OCI-LY7 (cell line): ENCODE measurements at regions not wholly inside any gene's neighbourhood (a gene's known extent, or its start where the extent isn't known, plus 50 kb on each side); places are given as distances from the start of the nearest gene placed in this dataset.

Source experiments
- BruUV-seq: library from RNA; stranded (reverse); fragments of 400-500 nt; replicated peaks from 2 replicates; lab custom pipeline; 2021; lab: Mats Ljungman, UMichigan
- CTCF ChIA-PET: fragments of 300-600 bp; sonication (Branson Sonifier 250); formaldehyde crosslinking; loops from one replicate; lab custom pipeline; 2022; ENCODE audit warnings: antibody characterized with exemption; ENCODE audit not compliant: unreplicated experiment; lab: Charles Lee
- POLR2A ChIA-PET: fragments of 300-600 bp; sonication (Branson Sonifier 250); formaldehyde crosslinking; loops from one replicate; lab custom pipeline; 2022; ENCODE audit warnings: antibody characterized with exemption; lab: Charles Lee
- DNase-seq: peaks from one replicate; pipeline ENCODE4 v3.0.0-alpha.2; 2015; ENCODE audit warnings: low spot score
- H2AFZ ChIP-seq: fragments of 200-600 bp; sonication (generic), shearing (Covaris generic); 2 replicates; pipeline ENCODE4 v1.6.1; 2014; ENCODE audit warnings: mild to moderate bottlenecking, antibody characterized with exemption, low read length, moderate library complexity
- H3K27ac ChIP-seq: fragments of 200-600 bp; sonication (generic); 2 replicates; pipeline ENCODE4 v1.5.1; 2014; ENCODE audit warnings: mixed run types, low read depth, mild to moderate bottlenecking, moderate library complexity, low read length, inconsistent platforms; ENCODE audit not compliant: poor library complexity, severe bottlenecking
- H3K36me3 ChIP-seq: fragments of 200-600 bp; sonication (generic); 2 replicates; pipeline ENCODE4 v1.6.1; 2014; ENCODE audit warnings: mild to moderate bottlenecking, antibody characterized with exemption, low read length, moderate library complexity, mixed read lengths; ENCODE audit not compliant: insufficient read depth
- H3K4me1 ChIP-seq: fragments of 200-600 bp; sonication (generic); 2 replicates; pipeline ENCODE4 v1.5.1; 2014; ENCODE audit warnings: mild to moderate bottlenecking, low read length; ENCODE audit not compliant: insufficient read depth, poor library complexity, severe bottlenecking
- H3K4me2 ChIP-seq: fragments of 200-600 bp; sonication (generic); 2 replicates; pipeline ENCODE4 v1.6.1; 2014; ENCODE audit warnings: mild to moderate bottlenecking, low read length
- H3K4me3 ChIP-seq: fragments of 200-600 bp; sonication (generic); 2 replicates; pipeline ENCODE4 v1.5.1; 2014; ENCODE audit warnings: mild to moderate bottlenecking, low read depth, low read length; ENCODE audit not compliant: poor library complexity, severe bottlenecking
- H3K79me2 ChIP-seq: fragments of 200-600 bp; sonication (generic); 2 replicates; pipeline ENCODE4 v1.6.1; 2016; ENCODE audit warnings: low read depth, mild to moderate bottlenecking, low read length, moderate library complexity, mixed read lengths; ENCODE audit not compliant: insufficient read depth
- H3K9me2 ChIP-seq: fragments of 200-600 bp; sonication (generic); 2 replicates; pipeline ENCODE4 v1.6.1; 2016; ENCODE audit warnings: mild to moderate bottlenecking, low read length, mixed read lengths; ENCODE audit not compliant: insufficient read depth
- H3K9me3 ChIP-seq: fragments of 200-600 bp; sonication (generic); 2 replicates; pipeline ENCODE4 v1.6.1; 2014; ENCODE audit warnings: mild to moderate bottlenecking, mixed run types, low read length, mixed read lengths
- H4K20me1 ChIP-seq: fragments of 200-600 bp; sonication (generic); 2 replicates; pipeline ENCODE4 v1.6.1; 2014; ENCODE audit warnings: mild to moderate bottlenecking, antibody characterized with exemption, low read length, moderate library complexity, mixed read lengths; ENCODE audit not compliant: insufficient read depth
- EZH2phosphoT487 ChIP-seq: fragments of 200-600 bp; sonication (generic); IDR thresholded peaks from 2 replicates; pipeline ENCODE4 v1.6.1; 2018; ENCODE audit warnings: low read depth, borderline replicate concordance, mild to moderate bottlenecking, mixed run types, antibody characterized with exemption, low read length, moderate library complexity, mixed read lengths
- intact Hi-C: fragments of 100-400 bp; cut with micrococcal nuclease; formaldehyde crosslinking; loops from one replicate; pipeline ENCODE4 v1.10.0; 2022; ENCODE audit not compliant: unreplicated experiment
- TF ChIP-seq, protein P1 (sequence below): fragments of 200-600 bp; sonication (generic); conservative IDR thresholded peaks from 2 replicates; pipeline ENCODE4 v1.5.1; 2014; ENCODE audit warnings: mild to moderate bottlenecking, antibody characterized with exemption, low read length, moderate library complexity, mixed read lengths

DNA sequence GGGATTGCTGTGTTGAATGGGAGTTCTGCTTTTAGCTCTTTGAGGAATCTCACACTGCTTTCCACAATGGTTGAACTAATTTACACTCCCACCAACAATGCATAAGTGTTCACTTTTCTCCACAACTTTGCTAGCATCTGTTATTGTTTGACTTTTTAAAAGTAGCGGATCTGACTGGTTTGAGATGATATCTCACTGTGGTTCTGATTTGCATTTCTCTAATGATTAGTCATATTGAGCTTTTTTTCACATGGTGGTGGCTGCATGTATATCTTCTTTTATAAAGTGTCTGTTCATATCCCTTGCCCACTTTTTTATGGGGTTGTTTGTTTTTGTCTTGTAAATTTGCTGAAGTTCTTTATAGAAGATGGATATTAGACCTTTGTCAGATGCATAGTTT is 588.3 kb upstream of the ADGRB3 start:
- H3K27ac ChIP-seq: no peak overlapping the region
- no peak for DNase-seq
- H3K4me2 ChIP-seq: no peak overlapping the region
- no peaks in the 10 kb centered on the region for H3K36me3 ChIP-seq
- no peaks in the 10 kb centered on the region for H4K20me1 ChIP-seq
- no peak overlapping the region for H2AFZ ChIP-seq
- ChIA-PET CTCF (no interaction called here), POLR2A (interaction anchor here (0.6 to 0.9 kb wide), 3 partner anchors 14 to 1014 kb away, joined by 3 read pairs; no protein-coding TSS in a partner anchor)
- no peak for TF ChIP-seq EZH2phosphoT487
- no peak overlapping the region for H3K4me3 ChIP-seq
- H3K79me2 ChIP-seq: no peaks in the 10 kb centered on the region
- no peaks in the 10 kb centered on the region for H3K9me2 ChIP-seq
- BruUV-seq: no TSS peak
- no peaks in the 10 kb centered on the region for H3K4me1 ChIP-seq
- intact Hi-C loops: no loop called here
- H3K9me3 ChIP-seq: no peaks in the 10 kb centered on the region

- ChIA-PET POLR2A (interaction anchor here (0.6 to 0.7 kb wide), 2 partner anchors 42 to 190 kb away, joined by 3 read pairs; no protein-coding TSS in a partner anchor), CTCF (no interaction called here)
- TF ChIP-seq, protein P1, sequence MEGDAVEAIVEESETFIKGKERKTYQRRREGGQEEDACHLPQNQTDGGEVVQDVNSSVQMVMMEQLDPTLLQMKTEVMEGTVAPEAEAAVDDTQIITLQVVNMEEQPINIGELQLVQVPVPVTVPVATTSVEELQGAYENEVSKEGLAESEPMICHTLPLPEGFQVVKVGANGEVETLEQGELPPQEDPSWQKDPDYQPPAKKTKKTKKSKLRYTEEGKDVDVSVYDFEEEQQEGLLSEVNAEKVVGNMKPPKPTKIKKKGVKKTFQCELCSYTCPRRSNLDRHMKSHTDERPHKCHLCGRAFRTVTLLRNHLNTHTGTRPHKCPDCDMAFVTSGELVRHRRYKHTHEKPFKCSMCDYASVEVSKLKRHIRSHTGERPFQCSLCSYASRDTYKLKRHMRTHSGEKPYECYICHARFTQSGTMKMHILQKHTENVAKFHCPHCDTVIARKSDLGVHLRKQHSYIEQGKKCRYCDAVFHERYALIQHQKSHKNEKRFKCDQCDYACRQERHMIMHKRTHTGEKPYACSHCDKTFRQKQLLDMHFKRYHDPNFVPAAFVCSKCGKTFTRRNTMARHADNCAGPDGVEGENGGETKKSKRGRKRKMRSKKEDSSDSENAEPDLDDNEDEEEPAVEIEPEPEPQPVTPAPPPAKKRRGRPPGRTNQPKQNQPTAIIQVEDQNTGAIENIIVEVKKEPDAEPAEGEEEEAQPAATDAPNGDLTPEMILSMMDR: no peak
- no peak for TF ChIP-seq EZH2phosphoT487
- no peak overlapping the region for H3K27ac ChIP-seq
- H3K4me1 ChIP-seq: no peaks in the 10 kb centered on the region
- no TSS peak for BruUV-seq
- no peaks in the 10 kb centered on the region for H3K9me2 ChIP-seq
- H3K4me2 ChIP-seq: no peak overlapping the region
- H2AFZ ChIP-seq: no peak overlapping the region
- no peaks in the 10 kb centered on the region for H3K36me3 ChIP-seq
- H3K79me2 ChIP-seq: no peaks in the 10 kb centered on the region
- no peaks in the 10 kb centered on the region for H3K9me3 ChIP-seq
- DNase-seq: no peak
- intact Hi-C loops: no loop called here
- H3K4me3 ChIP-seq: no peak overlapping the region
- H4K20me1 ChIP-seq: no peaks in the 10 kb centered on the region
These were observed 588.8 kb upstream of the ADGRB3 start for GRCh38 chr6:68046302-68046701.

DNA sequence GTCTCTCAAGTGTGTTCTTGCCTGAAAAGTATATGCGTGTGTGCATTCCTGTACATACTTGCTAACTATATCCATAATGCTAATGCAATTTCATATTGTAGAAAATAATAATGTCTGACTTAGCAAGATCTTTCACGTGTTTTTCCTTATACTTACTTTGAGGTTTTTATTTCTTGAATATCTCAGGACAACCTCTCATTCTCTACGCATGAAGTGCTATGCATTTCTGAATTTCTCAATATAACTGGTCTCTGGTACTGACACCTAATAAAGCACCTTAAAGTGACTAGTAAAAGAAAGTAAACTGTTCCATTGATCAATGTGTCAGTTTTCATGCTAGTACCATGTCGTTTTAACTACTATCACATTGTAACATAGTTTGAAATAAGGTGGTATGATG is 589.9 kb upstream of the ADGRB3 start:
- Histone ChIP-seq H3K4me2 (no peak overlapping the region), H3K79me2 (no peaks in the 10 kb centered on the region)
- intact Hi-C loops: no loop called here

More for the DNA sequence above, 589.9 kb upstream of the ADGRB3 start:
- H3K9me3 ChIP-seq: no peaks in the 10 kb centered on the region
- H3K4me1 ChIP-seq: no peaks in the 10 kb centered on the region
- H3K9me2 ChIP-seq: no peaks in the 10 kb centered on the region
- H3K4me3 ChIP-seq: no peak overlapping the region
- H3K27ac ChIP-seq: no peak overlapping the region
- no peak overlapping the region for H2AFZ ChIP-seq
- CTCF ChIA-PET: no interaction called here
- no TSS peak for BruUV-seq
- no peaks in the 10 kb centered on the region for H3K36me3 ChIP-seq
- POLR2A ChIA-PET: no interaction called here
- H4K20me1 ChIP-seq: no peaks in the 10 kb centered on the region
- TF ChIP-seq, protein P1: no peak
- TF ChIP-seq EZH2phosphoT487: no peak
- DNase-seq: no peak
